ENCODE measurements at regions not wholly inside any gene's neighbourhood (a gene's known extent, or its start where the extent isn't known, plus 50 kb on each side); places are given as distances from the start of the nearest gene placed in this dataset.

DNA sequence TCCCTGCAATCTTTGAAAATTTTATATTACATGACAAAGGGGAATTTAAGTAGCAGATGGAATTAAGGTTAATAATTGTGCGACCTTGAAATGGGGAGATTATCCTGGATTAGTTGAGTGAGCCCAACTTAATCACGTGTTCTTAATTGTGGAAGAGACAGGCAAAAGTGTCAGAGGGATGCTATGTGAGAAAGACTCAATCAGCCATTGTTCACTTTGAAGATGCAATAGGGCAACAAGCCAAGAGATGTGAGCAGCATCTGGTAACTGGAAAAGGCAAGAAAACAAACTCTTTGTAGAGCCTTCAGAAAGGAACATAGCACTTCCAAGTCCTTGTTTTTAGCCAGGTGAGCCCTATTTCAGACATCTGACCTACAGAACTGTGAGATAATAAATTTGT, 247.7 kb downstream of the SLITRK1 start:
- TF ChIP-seq, protein P1, sequence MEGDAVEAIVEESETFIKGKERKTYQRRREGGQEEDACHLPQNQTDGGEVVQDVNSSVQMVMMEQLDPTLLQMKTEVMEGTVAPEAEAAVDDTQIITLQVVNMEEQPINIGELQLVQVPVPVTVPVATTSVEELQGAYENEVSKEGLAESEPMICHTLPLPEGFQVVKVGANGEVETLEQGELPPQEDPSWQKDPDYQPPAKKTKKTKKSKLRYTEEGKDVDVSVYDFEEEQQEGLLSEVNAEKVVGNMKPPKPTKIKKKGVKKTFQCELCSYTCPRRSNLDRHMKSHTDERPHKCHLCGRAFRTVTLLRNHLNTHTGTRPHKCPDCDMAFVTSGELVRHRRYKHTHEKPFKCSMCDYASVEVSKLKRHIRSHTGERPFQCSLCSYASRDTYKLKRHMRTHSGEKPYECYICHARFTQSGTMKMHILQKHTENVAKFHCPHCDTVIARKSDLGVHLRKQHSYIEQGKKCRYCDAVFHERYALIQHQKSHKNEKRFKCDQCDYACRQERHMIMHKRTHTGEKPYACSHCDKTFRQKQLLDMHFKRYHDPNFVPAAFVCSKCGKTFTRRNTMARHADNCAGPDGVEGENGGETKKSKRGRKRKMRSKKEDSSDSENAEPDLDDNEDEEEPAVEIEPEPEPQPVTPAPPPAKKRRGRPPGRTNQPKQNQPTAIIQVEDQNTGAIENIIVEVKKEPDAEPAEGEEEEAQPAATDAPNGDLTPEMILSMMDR (IDR thresholded peaks at IDR 0.05): no peak
- DNase-seq: no peak
- intact Hi-C loops (cut with DNase I): no loop called here

DNA sequence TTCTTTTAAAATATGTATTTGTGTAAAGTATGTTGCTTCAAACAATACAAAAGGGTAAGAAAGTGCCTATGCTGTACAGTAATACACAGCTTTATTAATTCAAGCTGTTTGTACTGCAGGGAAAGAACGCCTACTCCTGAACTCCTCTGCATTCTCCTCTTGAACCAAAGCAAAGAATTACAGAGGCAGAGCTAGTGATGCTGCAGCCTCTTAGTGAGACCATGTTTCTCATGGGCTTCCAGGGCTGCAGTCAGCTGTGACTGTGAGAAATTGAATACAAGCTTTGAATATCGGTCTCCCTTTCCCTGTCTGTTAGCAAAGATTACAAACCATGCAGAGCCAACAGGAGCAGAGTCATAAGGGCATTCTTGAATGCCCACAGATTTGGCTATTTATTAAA, 248.5 kb downstream of the SLITRK1 start:
- ATAC-seq (no peak), DNase-seq (no peak)
- no peak overlapping the region for H3K27ac ChIP-seq
- intact Hi-C loops (cut with DNase I): no loop called here
- no peaks in the 10 kb centered on the region for H3K27me3 ChIP-seq
- no peaks in the 10 kb centered on the region for H3K4me1 ChIP-seq
- H3K4me3 ChIP-seq: no peak overlapping the region
- H3K9me3 ChIP-seq: no peaks in the 10 kb centered on the region
- TF ChIP-seq, protein P1 (IDR thresholded peaks at IDR 0.05): no peak
- H3K36me3 ChIP-seq: no peaks in the 10 kb centered on the region

More for the DNA sequence above, 247.7 kb downstream of the SLITRK1 start:
- no peak for ATAC-seq
- H3K4me3 ChIP-seq: no peak overlapping the region
- H3K27me3 ChIP-seq: no peaks in the 10 kb centered on the region
- H3K9me3 ChIP-seq: no peaks in the 10 kb centered on the region
- H3K27ac ChIP-seq: no peak overlapping the region
- H3K4me1 ChIP-seq: no peaks in the 10 kb centered on the region
- no peaks in the 10 kb centered on the region for H3K36me3 ChIP-seq

DNA sequence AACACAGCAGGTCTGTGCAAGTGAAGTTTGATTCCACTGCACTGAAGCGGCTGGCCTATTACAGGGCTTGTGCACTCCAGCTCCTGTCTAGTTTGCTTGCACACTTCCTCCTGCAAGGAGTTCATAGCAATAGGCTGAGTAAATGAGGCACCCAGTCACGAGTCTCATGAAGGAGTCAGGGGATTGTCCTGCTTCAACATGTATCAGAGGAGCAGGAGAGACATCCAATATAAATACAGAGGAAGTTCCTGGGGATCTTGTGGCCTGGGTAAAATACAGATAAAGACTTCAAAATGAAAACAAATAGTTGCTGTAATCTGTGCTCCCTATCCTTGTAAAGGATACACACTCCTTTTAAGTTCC, 259.9 kb downstream of the SLITRK1 start:
- DNase-seq (no peak), ATAC-seq (no peak)
- TF ChIP-seq, protein P1 (IDR thresholded peaks at IDR 0.05): no peak
- H3K4me1 ChIP-seq: no peaks in the 10 kb centered on the region
- H3K27me3 ChIP-seq: no peaks in the 10 kb centered on the region
- H3K9me3 ChIP-seq: no peaks in the 10 kb centered on the region
- no peak overlapping the region for H3K4me3 ChIP-seq
- no peak overlapping the region for H3K27ac ChIP-seq
- H3K36me3 ChIP-seq: no peaks in the 10 kb centered on the region
- intact Hi-C loops (cut with DNase I): no loop called here

DNA sequence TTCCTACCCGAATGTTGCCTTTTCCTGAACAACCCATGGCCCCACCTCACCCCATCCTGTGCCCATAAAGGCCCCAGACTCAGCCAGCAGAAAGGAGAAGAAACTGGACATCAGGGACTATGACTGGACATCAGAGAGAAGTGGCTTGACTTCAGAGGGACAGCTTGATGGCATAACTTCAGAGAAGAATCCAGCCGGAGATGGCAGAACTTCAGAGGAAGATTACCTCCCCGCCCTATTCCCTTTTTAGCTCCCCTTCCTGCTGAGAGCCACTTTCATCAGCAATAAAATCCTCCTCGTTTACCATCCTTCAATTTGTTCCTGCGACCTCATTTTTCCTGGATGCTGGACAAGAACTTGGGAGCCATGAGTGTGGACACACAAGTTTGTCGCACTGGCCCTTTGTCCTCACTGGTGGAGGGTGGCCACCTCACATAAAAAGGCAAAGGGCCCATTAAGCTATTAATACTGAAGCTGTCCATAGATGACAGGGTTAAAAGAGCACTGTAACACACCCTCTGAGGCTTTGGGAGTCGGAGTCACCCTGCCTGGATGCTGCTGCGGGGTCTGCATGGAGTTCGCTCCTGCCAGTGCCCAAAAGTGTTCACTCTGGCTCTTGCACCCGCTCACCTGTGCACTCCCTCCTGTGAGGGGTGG, 260.4 kb downstream of the SLITRK1 start:
- Histone ChIP-seq H3K9me3 (no peaks in the 10 kb centered on the region), H3K36me3 (no peaks in the 10 kb centered on the region), H3K4me1 (no peaks in the 10 kb centered on the region), H3K4me3 (no peak overlapping the region), H3K27ac (no peak overlapping the region), H3K27me3 (no peaks in the 10 kb centered on the region)
- no peak for DNase-seq
- intact Hi-C loops (cut with DNase I): no loop called here
- ATAC-seq: no peak
- TF ChIP-seq, protein P1 (IDR thresholded peaks at IDR 0.05): no peak

DNA sequence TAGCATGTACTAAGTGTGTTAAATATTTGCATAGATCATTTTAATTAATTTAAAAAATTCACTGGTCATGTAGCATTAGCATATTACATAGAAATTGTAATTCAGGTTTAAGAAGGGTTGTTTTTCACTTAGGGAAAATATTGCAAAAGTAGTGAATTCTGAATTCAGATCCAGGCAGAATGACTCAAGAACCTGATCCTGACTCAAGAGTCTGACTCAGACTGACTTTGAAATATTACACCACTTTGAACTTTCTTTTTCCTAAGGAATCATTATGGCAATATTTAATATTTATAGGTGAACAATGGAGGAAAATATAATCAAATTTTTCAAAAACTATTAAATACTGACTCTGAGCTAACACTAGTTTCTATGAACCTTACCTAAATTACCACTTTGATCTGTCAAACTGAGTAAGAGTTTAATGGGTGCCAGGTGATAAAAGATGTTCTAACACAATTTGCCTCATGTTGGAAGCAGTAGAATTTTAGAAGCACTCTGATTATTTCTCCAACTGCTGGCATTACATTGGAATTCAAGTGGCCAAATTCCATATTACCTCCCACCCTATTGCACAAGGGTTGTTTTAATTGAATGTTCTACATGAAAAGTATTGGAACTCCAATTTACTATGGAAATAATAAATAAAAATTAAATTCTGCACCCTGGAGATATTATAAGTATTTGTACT, 261.6 kb downstream of the SLITRK1 start:
- H3K27me3 ChIP-seq: no peaks in the 10 kb centered on the region
- H3K9me3 ChIP-seq: peaks cover 3% of the 10 kb centered on the region
- H3K36me3 ChIP-seq: no peaks in the 10 kb centered on the region
- no peak for ATAC-seq
- TF ChIP-seq, protein P1 (IDR thresholded peaks at IDR 0.05): no peak
- DNase-seq: no peak
- no peak overlapping the region for H3K4me3 ChIP-seq
- no peaks in the 10 kb centered on the region for H3K4me1 ChIP-seq
- intact Hi-C loops (cut with DNase I): no loop called here
- H3K27ac ChIP-seq: no peak overlapping the region
